ENCODE measurements at regions not wholly inside any gene's neighbourhood (a gene's known extent, or its start where the extent isn't known, plus 50 kb on each side); places are given as distances from the start of the nearest gene placed in this dataset.

GRCh38 chr1:173377266-173377665, 99.9 kb upstream of the PRDX6 start (continued):
- TF ChIP-seq ZNF277 (CRISPR knock-in tag; IDR thresholded peaks at IDR 0.05; ENCODE audit: borderline replicate concordance), result no peak
- no peak for TF ChIP-seq ZNF347 (CRISPR knock-in tag; IDR thresholded peaks at IDR 0.05; ENCODE audit: low read depth)
- no peak for TF ChIP-seq ZNF57 (CRISPR knock-in tag; IDR thresholded peaks at IDR 0.05)
- no peak for TF ChIP-seq TFE3 (CRISPR knock-in tag; IDR thresholded peaks at IDR 0.05)
- TF ChIP-seq GTF2F1 (IDR thresholded peaks at IDR 0.05; ENCODE audit: low read depth, low read length), result no peak

- no peak for FAIRE-seq
- TF ChIP-seq ARID3A (IDR thresholded peaks at IDR 0.05; ENCODE audit: borderline replicate concordance, low read depth, low read length) (no peak), U2AF1 (optimal IDR thresholded peaks at IDR 0.05; ENCODE audit: low read depth, low read length) (no peak), MTF1 (CRISPR knock-in tag; IDR thresholded peaks at IDR 0.05; ENCODE audit: borderline replicate concordance) (no peak), CBX2 (IDR thresholded peaks at IDR 0.05; ENCODE audit: insufficient read depth, low read length, poor library complexity, severe bottlenecking) (no peak), VEZF1 (CRISPR knock-in tag; IDR thresholded peaks at IDR 0.05) (no peak), NEUROD1 (IDR thresholded peaks at IDR 0.05; ENCODE audit: borderline replicate concordance, low read depth, low read length, partially characterized antibody) (no peak), NFRKB (IDR thresholded peaks at IDR 0.05; ENCODE audit: low read depth) (no peak), KLF6 (CRISPR knock-in tag; IDR thresholded peaks at IDR 0.05; ENCODE audit: borderline replicate concordance) (no peak), ZKSCAN8 (CRISPR knock-in tag; IDR thresholded peaks at IDR 0.05) (no peak), POLR2AphosphoS2 (IDR thresholded peaks at IDR 0.05; ENCODE audit: low read length) (no peak)
Measured at GRCh38 chr1:173383351-173383750, 93.8 kb upstream of the PRDX6 start.

More at GRCh38 chr1:173383351-173383750, 93.8 kb upstream of the PRDX6 start:
- ChIA-PET POLR2A (interaction anchor here (0.7 to 1.4 kb wide), 4 partner anchors 10 to 43 kb away, joined by 3 to 8 read pairs (median 4); no protein-coding TSS in a partner anchor), CTCF (ENCODE audit: low intra/inter-chr PET ratio) (no interaction called here)
- Histone ChIP-seq H3K27me3 (ENCODE audit: control insufficient read depth in 2 of 2, insufficient read depth in 2 of 2, low read length in 2 of 2) (no peaks in the 10 kb centered on the region), H3K9ac (ENCODE audit: insufficient read depth in 1 of 2, low read depth in 2 of 2, low read length in 2 of 2) (no peak overlapping the region), H3K9me3 (replicated peaks; ENCODE audit: control insufficient read depth, insufficient read depth, low read depth, low read length) (no peaks in the 10 kb centered on the region), H2AFZ (ENCODE audit: low read depth, low read length) (no peak overlapping the region), H3K4me3 (no peak overlapping the region), H3K9me1 (ENCODE audit: control insufficient read depth, insufficient read depth, low read length) (no peaks in the 10 kb centered on the region), H3K27ac (ENCODE audit: extremely low read depth, low read depth, low read length) (no peak overlapping the region), H3K4me2 (ENCODE audit: insufficient read depth, low read length) (no peak overlapping the region), H4K20me1 (replicated peaks; ENCODE audit: control insufficient read depth, insufficient read depth, low read length) (no peaks in the 10 kb centered on the region), H3K4me1 (replicated peaks in 1 of 2; ENCODE audit: control insufficient read depth in 2 of 2, insufficient read depth in 2 of 2, low read length in 2 of 2) (no peaks in the 10 kb centered on the region), H3K36me3 (ENCODE audit: control insufficient read depth, insufficient read depth, low read length) (no peaks in the 10 kb centered on the region), H3K79me2 (ENCODE audit: control insufficient read depth, insufficient read depth, low read length) (no peaks in the 10 kb centered on the region)
- 35% methylated on average over 1 of the region's 1 CpG for WGBS (ENCODE audit: insufficient coverage, low coverage, missing lambda C conversion rate)
- no peak for ATAC-seq
- intact Hi-C loops (cut with micrococcal nuclease) (no loop called here), in situ Hi-C loops (cut with MboI) (no loop called here)
- BruUV-seq (replicated peaks), result no TSS peak
- DNase-seq (ENCODE audit: extremely low read depth in 1 of 4, low spot score in 3 of 4), result no peak
